ENCODE measurements at regions not wholly inside any gene's neighbourhood (a gene's known extent, or its start where the extent isn't known, plus 50 kb on each side); places are given as distances from the start of the nearest gene placed in this dataset.
"Not testable (repeated sequence)": the region's sequence is repeated elsewhere in the genome, so short reads cannot be mapped to it uniquely, and the experiment has no call there.

DNA sequence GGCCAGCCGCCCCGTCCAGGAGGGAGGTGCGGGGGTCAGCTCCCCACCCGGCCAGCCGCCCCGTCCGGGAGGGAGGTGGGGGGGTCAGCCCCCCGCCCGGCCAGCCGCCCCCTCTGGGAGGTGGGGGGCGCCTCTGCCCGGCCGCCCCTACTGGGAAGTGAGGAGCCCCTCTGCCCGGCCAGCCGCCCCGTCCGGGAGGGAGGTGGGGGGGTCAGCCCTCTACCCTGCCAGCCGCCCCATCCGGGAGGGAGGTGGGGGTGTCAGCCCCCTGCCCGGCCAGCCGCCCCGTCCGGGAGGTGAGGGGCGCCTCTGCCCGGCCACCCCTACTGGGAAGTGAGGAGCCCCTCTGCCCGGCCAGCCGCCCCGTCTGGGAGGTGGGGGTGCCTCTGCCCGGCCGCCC is 61.5 kb upstream of the LMCD1 start:
- not testable (repeated sequence) for DNase-seq

DNA sequence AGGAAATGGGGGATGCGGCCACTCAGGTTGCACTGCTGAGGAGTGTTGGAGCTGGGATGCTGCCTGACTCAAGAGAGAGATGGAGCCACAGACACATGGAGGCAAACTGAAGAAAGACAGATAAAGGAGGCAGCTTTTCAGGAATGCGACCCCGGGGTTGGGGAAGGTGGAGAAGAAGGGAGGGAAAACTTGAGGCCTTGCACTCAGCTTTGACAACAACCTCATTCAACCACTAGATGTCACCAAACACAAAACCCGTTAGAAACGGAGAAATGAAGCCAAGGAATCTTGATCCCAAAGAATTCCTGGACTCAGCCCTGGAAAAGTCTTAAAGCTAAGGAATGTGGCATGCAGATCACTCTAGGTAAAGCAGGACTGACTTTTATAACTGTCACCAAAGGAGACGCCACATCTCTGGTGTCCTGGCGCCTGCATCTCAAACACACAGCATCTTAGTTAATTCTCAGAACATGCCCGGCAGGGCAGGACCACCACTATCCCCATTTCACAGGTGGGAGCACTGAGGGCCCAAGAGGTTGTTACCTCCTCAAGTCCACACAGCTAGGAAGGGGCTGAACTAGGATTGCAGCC is 59.6 kb upstream of the LMCD1 start:
- DNase-seq = no peak

DNA sequence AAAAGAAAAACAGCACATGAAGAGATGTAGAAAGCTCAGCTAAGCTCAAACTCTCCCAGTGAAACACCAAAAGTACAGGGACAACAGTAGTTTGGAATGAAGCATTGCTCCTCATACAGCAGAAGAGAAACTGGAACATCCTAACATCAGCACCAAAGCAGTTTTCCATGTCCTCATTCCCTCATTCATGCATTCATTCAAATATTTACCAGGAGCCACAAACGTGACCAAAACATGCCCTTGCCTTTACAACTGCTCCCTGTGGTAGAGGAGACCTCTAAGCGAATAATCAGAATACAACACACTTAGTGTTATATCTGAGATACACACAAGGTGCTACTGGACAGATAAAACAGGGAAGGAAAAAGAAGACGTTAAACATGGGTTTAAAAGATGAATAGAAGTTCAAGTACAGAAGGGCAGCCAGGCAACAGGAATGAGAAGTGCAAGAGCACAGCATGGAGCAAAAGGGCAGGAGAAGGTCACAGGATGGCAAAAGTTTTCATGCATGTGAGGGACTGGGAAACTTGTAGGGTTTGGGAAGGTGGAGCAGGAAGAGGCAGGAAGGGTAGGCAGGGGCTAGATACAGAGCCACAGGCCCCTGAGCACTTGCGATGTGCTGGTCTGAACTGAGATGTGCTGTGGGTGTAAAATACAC is 58.5 kb upstream of the LMCD1 start:
- no peak for DNase-seq

DNA sequence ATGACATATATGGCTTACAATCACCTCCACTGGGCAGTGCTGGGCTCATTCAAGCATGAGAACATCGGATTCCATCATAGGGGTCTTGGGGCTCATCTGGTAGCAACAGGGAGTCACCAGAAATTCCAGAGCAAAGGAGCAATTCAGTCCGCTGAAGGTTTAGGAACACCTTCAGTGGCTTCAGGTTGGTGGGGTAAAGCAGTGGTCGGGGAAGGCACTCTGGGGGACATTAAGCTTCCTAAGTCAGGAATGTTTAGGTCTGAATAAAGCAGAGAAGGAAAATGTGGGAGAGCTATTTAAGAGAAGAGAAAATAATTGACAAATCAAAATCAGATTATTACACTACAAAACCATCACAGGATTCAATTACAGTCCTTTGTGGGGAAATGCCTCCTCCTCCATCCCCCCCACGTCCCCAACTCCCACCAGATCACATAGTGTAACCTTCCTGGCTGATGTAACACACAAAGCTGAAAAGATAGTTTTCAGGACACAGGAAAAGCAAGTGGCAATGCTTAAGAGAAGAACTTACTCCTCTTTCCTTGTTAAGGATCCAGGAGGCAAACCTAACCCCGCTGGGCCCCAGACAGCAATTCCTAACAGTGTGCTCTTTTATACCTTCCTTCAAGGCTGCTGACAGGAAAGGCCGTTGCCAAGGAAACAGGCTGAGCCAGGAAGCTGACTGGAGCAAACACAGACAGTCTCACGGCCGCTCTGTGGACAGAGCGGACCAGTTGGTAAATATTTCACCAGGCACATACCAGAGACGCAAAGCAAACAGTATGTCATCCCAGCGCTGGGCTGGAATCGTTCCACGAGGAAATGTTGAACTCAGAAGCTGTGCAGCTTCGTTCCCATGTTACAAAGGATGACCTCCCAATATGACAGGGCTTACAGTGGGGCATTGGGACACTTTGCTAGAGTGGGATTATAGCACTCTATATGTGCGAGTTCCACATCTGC is 57.5 kb upstream of the LMCD1 start:
- no peak for DNase-seq

DNA sequence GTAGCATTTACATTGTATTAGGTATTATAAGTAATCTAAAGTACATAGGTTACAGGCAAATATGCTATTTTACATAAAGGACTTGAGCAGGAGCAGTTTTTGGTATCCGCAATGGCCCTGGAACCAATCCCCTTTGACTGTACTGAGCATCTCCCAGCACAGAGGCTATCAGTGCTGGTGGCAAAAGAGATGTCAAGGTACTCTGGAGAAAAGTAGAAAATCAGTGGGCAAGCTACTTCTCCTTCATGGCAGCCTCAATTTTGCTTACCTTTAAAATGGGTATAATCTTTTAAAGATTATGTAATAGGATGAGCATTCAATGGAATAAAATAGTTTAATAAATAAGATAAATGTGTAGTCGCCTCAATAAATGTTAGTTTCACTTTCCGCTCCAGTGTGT is 56.7 kb upstream of the LMCD1 start:
- no peak for DNase-seq

DNA sequence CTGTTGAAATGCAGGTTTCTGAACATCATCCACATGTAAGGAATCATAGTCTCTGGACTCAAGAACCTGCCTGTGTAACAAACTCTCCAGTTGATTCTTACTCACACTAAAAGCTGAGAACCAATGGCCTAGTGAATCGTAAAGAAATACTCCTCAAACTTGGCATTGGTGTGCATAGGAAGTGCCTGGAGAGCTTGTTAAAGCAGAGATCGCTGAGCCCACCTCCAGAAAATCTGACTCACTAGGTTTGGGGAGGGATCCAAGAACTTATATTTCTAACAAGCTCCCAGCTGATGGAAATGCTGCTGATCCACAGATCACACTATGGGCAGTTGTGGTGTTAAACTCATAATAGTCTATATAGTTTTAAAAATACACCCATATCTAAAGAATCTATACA is 55.8 kb upstream of the LMCD1 start:
- DNase-seq = no peak

DNA sequence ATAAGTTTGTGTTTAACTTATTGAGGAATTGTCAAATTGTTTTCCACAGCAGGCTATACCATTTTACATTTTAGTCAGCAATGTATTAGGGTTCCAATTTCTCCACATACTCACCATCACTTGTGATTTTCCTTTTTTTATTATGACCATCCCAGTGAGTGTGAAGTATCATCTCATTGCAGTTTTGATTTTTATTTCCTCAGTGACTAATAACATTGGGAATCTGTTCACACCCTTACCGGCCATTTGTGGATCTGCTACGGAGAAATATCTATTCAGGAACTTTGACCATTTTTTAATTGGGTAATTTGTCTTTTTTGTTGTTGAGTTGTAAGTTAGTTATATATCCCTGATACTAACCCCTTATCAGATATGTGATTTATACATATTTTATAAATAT is 54.8 kb upstream of the LMCD1 start:
- DNase-seq = no peak

DNA sequence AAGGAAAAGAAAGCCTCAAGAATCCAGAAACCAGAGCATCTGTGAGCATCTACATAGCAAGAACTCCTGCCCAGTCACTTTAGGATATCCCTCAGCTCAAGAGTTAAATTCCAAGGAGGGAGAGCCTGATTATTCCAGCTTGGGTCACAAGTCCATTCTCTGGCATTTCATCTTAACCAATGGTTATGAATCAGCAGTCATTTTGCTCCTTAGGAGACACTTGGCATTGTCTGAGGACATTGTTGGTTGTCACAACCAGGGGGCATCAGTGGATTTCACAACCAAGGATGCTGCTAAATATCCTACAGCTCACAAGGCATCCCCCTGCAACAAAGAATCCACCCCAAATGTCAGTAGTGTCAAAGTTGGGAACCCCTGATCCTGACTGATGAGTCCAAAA is 51.0 kb upstream of the LMCD1 start:
- no peak for DNase-seq

DNA sequence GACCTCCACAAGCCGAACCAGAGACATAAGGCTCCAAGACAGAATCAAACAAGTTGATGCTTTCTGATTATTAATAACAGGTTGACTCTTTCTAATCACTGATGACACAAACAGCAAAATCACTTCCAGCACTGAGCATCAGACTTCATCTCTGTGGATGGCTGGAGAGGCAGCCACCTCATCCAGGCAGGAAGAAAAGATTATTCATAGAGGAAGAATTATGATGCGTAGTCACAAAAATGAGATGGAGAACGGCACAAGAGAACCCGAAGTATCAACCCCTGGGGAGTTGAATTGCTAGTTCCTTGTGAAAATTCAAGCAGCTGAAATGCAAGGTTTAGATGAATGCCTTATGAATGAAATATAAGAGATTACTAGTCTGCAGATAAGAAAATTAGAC is 49.9 kb upstream of the LMCD1 start:
- no peak for DNase-seq
